GM21786 (cell line): ENCODE measurements at regions not wholly inside any gene's neighbourhood (a gene's known extent, or its start where the extent isn't known, plus 50 kb on each side); places are given as distances from the start of the nearest gene placed in this dataset.

Source experiments
- ATAC-seq: cut with Tn5 transposase; IDR thresholded peaks from one replicate; pipeline ENCODE4 v1.9.1; 2021; ENCODE audit not compliant: unreplicated experiment

- no peak for ATAC-seq
Measured at GRCh38 chr1:184302346-184302745, 84.5 kb upstream of the C1orf21 start.

- ATAC-seq = no peak
Measured at GRCh38 chr1:184310157-184310819, 76.5 kb upstream of the C1orf21 start.

- ATAC-seq = no peak
Measured at GRCh38 chr1:184311580-184311979, 75.2 kb upstream of the C1orf21 start.

GRCh38 chr1:184315254-184315653 lies 71.6 kb upstream of the C1orf21 start:
- ATAC-seq = no peak

GRCh38 chr1:184319879-184320278 lies 67.0 kb upstream of the C1orf21 start:
- no peak for ATAC-seq

- no peak for ATAC-seq
Measured at GRCh38 chr1:184322253-184322652, 64.6 kb upstream of the C1orf21 start.

GRCh38 chr1:184324972-184325371 lies 61.9 kb upstream of the C1orf21 start:
- ATAC-seq = no peak

- no peak for ATAC-seq
Measured at GRCh38 chr1:184326278-184326677, 60.6 kb upstream of the C1orf21 start.

- ATAC-seq = no peak
Measured at GRCh38 chr1:184329245-184329953, 57.4 kb upstream of the C1orf21 start.

GRCh38 chr1:184329962-184330868 lies 56.6 kb upstream of the C1orf21 start:
- ATAC-seq = no peak

- ATAC-seq = no peak
Measured at GRCh38 chr1:184330875-184331274, 56.0 kb upstream of the C1orf21 start.
